Ovary (tissue), 3 donors: ENCODE measurements at regions not wholly inside any gene's neighbourhood (a gene's known extent, or its start where the extent isn't known, plus 50 kb on each side); places are given as distances from the start of the nearest gene placed in this dataset.

Source experiments
- CTCF ChIP-seq, 3 donors: fragments of 450-650 bp in 2 of 3; fragments of 200-600 bp in 1 of 3; IDR thresholded peaks; one replicate each; pipeline versions ENCODE4 v1.5.1 to v1.8.0; 2016 to 2022; ENCODE audit warnings: antibody characterized with exemption in 3 of 3, mild to moderate bottlenecking in 1 of 3
- EP300 ChIP-seq: sonication (generic); formaldehyde crosslinking; IDR thresholded peaks from one replicate; pipeline ENCODE4 v1.6.1; 2017; ENCODE audit warnings: antibody characterized with exemption
- donor health status: DM: no; HTN: no; CAD: no.

- TF ChIP-seq CTCF (IDR thresholded peaks at IDR 0.05) (no peak), EP300 (no peak)
Measured at GRCh38 chr12:92408072-92408900, 262.6 kb upstream of the BTG1 start.
